ENCODE measurements at regions not wholly inside any gene's neighbourhood (a gene's known extent, or its start where the extent isn't known, plus 50 kb on each side); places are given as distances from the start of the nearest gene placed in this dataset.

DNA sequence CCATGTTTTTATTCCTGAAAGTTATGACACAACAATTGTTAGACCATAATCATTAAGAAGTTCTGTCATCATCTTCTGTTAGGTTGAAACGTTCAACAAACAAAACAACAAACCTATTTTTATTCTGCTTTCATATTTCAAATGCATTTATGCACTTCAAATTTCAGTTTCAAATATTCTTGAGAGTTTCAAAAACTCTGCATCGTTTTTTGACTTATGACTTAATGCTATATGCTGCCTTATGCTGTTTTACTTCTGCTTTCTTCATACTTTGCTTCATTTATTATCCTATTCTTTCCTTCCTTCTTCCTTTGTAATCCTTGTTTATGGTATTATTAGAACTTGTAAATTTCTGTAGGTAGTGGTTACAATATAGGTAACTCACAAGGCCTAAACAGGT lies 95.0 kb downstream of the PCSK1 start:
- no peak overlapping the region for H3K27ac ChIP-seq (ENCODE audit: low read depth, low read length)
- H3K36me3 Mint-ChIP-seq (ENCODE audit: low read depth) = no peaks in the 10 kb centered on the region

GRCh38 chr5:96337048-96337781 lies 95.8 kb downstream of the PCSK1 start:
- Histone ChIP-seq H3K4me1 (ENCODE audit: control insufficient read depth, insufficient read depth, low read length) (peaks cover 13% of the 10 kb centered on the region), H3K27ac (ENCODE audit: low read depth, low read length) (no peak overlapping the region), H3K27me3 (ENCODE audit: control insufficient read depth, insufficient read depth, low read length, poor library complexity, severe bottlenecking) (no peaks in the 10 kb centered on the region), H3K9ac (ENCODE audit: extremely low read depth, low read length, poor library complexity, severe bottlenecking) (no peak overlapping the region), H3K4me3 (ENCODE audit: low read length) (no peak overlapping the region), H3K9me3 (ENCODE audit: control insufficient read depth, low read length) (no peaks in the 10 kb centered on the region), H3K36me3 (ENCODE audit: control insufficient read depth, insufficient read depth, low read length) (no peaks in the 10 kb centered on the region)
- Mint-ChIP-seq H3K27ac (no peak overlapping the region), H3K4me1 (peaks cover 22% of the 10 kb centered on the region), H3K9me3 (no peaks in the 10 kb centered on the region), H3K4me3 (no peak overlapping the region), H3K36me3 (ENCODE audit: low read depth) (no peaks in the 10 kb centered on the region), H3K27me3 (ENCODE audit: insufficient read depth) (no peaks in the 10 kb centered on the region)
- WGBS, 2 experiments (ENCODE audit: insufficient coverage in 1 of 2, insufficient read length in 1 of 2) = 65 to 81% methylated on average over 3 to 4 of the region's 4 CpGs
- DNase-seq = no peak
- no peak for TF ChIP-seq CTCF (conservative IDR thresholded peaks at IDR 0.05)

More for the DNA sequence above, 95.0 kb downstream of the PCSK1 start:
- no peaks in the 10 kb centered on the region for H3K9me3 Mint-ChIP-seq
- Histone ChIP-seq H3K36me3 (ENCODE audit: control insufficient read depth, insufficient read depth, low read length) (no peaks in the 10 kb centered on the region), H3K9ac (ENCODE audit: extremely low read depth, low read length, poor library complexity, severe bottlenecking) (no peak overlapping the region), H3K4me3 (ENCODE audit: low read length) (no peak overlapping the region), H3K9me3 (ENCODE audit: control insufficient read depth, low read length) (no peaks in the 10 kb centered on the region), H3K27me3 (ENCODE audit: control insufficient read depth, insufficient read depth, low read length, poor library complexity, severe bottlenecking) (no peaks in the 10 kb centered on the region), H3K4me1 (ENCODE audit: control insufficient read depth, insufficient read depth, low read length) (peaks cover 7% of the 10 kb centered on the region)
- WGBS, 2 experiments (ENCODE audit: insufficient coverage in 1 of 2, insufficient read length in 1 of 2) = 92% methylated on average over 2 of the region's 2 CpGs
- H3K27me3 Mint-ChIP-seq (ENCODE audit: insufficient read depth) = no peaks in the 10 kb centered on the region
- TF ChIP-seq CTCF (conservative IDR thresholded peaks at IDR 0.05) = no peak
- no peak for DNase-seq
- H3K4me3 Mint-ChIP-seq = no peak overlapping the region
- H3K27ac Mint-ChIP-seq = no peak overlapping the region
- H3K4me1 Mint-ChIP-seq = peaks cover 15% of the 10 kb centered on the region

DNA sequence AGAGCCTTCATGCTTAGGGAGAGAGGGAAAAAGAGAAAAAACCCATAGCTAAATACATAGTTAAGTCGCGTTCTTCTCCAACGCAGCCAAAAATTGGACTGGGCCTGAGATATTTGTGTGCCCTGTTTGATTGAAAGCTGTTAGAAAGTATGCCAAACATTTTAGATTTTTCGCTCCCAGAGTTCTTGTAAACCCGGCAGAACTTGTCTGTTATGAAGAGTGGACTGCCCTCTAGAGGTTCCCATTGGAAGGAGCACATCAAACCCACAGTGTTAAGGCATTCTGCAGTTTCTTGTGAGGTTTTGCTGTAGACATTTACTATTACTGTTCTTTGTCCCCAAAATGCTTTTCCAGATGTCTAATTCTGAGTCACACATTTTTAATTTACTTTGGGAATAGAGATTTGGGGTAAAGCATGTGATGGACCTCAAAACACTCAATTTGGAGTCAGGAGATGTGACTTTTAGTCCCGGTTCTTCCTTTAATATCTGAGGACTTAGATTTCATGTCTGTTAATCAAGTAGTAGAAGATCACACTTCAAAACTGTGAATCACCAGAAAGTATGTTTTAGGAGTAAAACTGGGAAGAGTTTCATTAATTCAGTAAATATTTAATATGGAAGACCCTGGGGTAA lies 96.6 kb downstream of the PCSK1 start:
- TF ChIP-seq CTCF (conservative IDR thresholded peaks at IDR 0.05) = peak; percentile 94
- Mint-ChIP-seq H3K27me3 (ENCODE audit: insufficient read depth) (no peaks in the 10 kb centered on the region), H3K9me3 (no peaks in the 10 kb centered on the region), H3K36me3 (ENCODE audit: low read depth) (no peaks in the 10 kb centered on the region), H3K4me3 (no peak overlapping the region), H3K27ac (no peak overlapping the region), H3K4me1 (peaks cover 28% of the 10 kb centered on the region)
- DNase-seq = peak; percentile 88
- H3K9me3 ChIP-seq (ENCODE audit: control insufficient read depth, low read length) = no peaks in the 10 kb centered on the region
- H3K9ac ChIP-seq (ENCODE audit: extremely low read depth, low read length, poor library complexity, severe bottlenecking) = no peak overlapping the region
- WGBS, 2 experiments (ENCODE audit: insufficient coverage in 1 of 2, insufficient read length in 1 of 2) = 19 to 43% methylated on average over 2 to 6 of the region's 6 CpGs
- H3K36me3 ChIP-seq (ENCODE audit: control insufficient read depth, insufficient read depth, low read length) = no peaks in the 10 kb centered on the region
- no peak overlapping the region for H3K4me3 ChIP-seq (ENCODE audit: low read length)
- no peaks in the 10 kb centered on the region for H3K27me3 ChIP-seq (ENCODE audit: control insufficient read depth, insufficient read depth, low read length, poor library complexity, severe bottlenecking)
- no peak overlapping the region for H3K27ac ChIP-seq (ENCODE audit: low read depth, low read length)
- H3K4me1 ChIP-seq (ENCODE audit: control insufficient read depth, insufficient read depth, low read length) = peaks cover 16% of the 10 kb centered on the region
